Thoracic aorta (tissue), 2 donors: ENCODE measurements at regions not wholly inside any gene's neighbourhood (a gene's known extent, or its start where the extent isn't known, plus 50 kb on each side); places are given as distances from the start of the nearest gene placed in this dataset.

ENCODE experiments used
- ATAC-seq: fragments of 150-250 bp; one replicate; pipeline ENCODE4 v1.8.0; 2017; ENCODE audit warnings: low read depth; ENCODE audit not compliant: insufficient number of reproducible peaks, low FRiP score
- DNase-seq: peaks from one replicate; pipeline ENCODE4 v3.0.0-alpha.2; 2020; ENCODE audit warnings: low spot score
- H3K27ac ChIP-seq, 2 donors: fragments of 200-600 bp; sonication (generic); 1 replicate in 1 of 2; 2 replicates in 1 of 2; pipeline ENCODE4 v1.5.1; 2016; ENCODE audit warnings: mild to moderate bottlenecking in 2 of 2, moderate library complexity in 2 of 2
- H3K27me3 ChIP-seq: fragments of 200-600 bp; sonication (generic); replicated peaks from 2 replicates; pipeline ENCODE4 v1.6.0; 2016; ENCODE audit warnings: mild to moderate bottlenecking; ENCODE audit not compliant: insufficient read depth
- H3K36me3 ChIP-seq: fragments of 200-600 bp; sonication (generic); one replicate; pipeline ENCODE4 v1.5.1; 2016
- H3K4me1 ChIP-seq, 2 donors: fragments of 200-600 bp; sonication (generic); 1 replicate in 1 of 2; 2 replicates in 1 of 2; pipeline versions ENCODE4 v1.5.1 to v1.6.0; 2016; ENCODE audit warnings: low read depth in 2 of 2, mild to moderate bottlenecking in 1 of 2; ENCODE audit not compliant: control insufficient read depth in 1 of 2
- H3K4me3 ChIP-seq: fragments of 200-600 bp; sonication (generic); 2 replicates; pipeline ENCODE4 v1.5.1; 2016; ENCODE audit warnings: mild to moderate bottlenecking
- H3K9me3 ChIP-seq: fragments of 200-600 bp; sonication (generic); 2 replicates; pipeline ENCODE4 v1.5.1; 2016
- TF ChIP-seq, protein P1 (sequence below): fragments of 200-600 bp; sonication (generic); IDR thresholded peaks from one replicate; pipeline ENCODE4 v1.5.1; 2019; ENCODE audit warnings: antibody characterized with exemption

DNA sequence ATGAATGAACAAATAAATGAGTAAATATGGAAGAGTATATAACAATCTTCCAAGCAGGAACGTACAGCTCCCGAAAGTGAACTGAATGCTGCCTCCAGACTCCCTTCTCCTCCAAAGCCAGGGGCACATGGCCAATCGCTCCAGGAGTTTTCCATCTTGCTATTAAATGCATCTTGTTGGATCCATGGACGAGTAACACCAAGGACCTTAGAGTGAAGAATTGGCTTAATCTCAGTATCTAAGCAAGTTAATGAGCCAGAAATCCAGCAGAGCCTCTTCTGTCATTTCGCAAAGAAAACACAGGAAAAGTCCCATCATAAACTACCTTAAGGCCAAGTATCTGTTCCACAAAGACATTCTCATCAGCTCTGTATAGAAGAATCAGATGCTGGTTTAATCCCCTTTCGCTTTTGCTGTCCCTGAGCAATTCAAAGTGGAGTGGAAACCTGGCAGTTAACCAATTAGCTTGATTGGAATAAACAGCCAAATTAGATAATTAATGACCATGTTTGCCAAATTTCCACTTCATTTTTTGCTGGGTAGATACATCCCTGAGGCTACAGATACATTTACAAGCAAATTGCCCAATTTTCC lies 116.0 kb downstream of the MIS18A start:
- Histone ChIP-seq H3K9me3 (no peaks in the 10 kb centered on the region), H3K4me3 (no peak overlapping the region), H3K4me1 (no peaks in the 10 kb centered on the region), H3K27me3 (no peaks in the 10 kb centered on the region), H3K36me3 (no peaks in the 10 kb centered on the region), H3K27ac (no peak overlapping the region)
- no peak for ATAC-seq
- no peak for DNase-seq
- TF ChIP-seq, protein P1, sequence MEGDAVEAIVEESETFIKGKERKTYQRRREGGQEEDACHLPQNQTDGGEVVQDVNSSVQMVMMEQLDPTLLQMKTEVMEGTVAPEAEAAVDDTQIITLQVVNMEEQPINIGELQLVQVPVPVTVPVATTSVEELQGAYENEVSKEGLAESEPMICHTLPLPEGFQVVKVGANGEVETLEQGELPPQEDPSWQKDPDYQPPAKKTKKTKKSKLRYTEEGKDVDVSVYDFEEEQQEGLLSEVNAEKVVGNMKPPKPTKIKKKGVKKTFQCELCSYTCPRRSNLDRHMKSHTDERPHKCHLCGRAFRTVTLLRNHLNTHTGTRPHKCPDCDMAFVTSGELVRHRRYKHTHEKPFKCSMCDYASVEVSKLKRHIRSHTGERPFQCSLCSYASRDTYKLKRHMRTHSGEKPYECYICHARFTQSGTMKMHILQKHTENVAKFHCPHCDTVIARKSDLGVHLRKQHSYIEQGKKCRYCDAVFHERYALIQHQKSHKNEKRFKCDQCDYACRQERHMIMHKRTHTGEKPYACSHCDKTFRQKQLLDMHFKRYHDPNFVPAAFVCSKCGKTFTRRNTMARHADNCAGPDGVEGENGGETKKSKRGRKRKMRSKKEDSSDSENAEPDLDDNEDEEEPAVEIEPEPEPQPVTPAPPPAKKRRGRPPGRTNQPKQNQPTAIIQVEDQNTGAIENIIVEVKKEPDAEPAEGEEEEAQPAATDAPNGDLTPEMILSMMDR: no peak

- no peak overlapping the region for H3K27ac ChIP-seq
- no peaks in the 10 kb centered on the region for H3K27me3 ChIP-seq
- H3K4me3 ChIP-seq: no peak overlapping the region
- ATAC-seq (no peak), DNase-seq (no peak)
- TF ChIP-seq, protein P1: no peak
- H3K36me3 ChIP-seq: no peaks in the 10 kb centered on the region
- H3K9me3 ChIP-seq: no peaks in the 10 kb centered on the region
- H3K4me1 ChIP-seq: no peaks in the 10 kb centered on the region
Observed at GRCh38 chr21:32155226-32155625, 123.6 kb downstream of the MIS18A start.

DNA sequence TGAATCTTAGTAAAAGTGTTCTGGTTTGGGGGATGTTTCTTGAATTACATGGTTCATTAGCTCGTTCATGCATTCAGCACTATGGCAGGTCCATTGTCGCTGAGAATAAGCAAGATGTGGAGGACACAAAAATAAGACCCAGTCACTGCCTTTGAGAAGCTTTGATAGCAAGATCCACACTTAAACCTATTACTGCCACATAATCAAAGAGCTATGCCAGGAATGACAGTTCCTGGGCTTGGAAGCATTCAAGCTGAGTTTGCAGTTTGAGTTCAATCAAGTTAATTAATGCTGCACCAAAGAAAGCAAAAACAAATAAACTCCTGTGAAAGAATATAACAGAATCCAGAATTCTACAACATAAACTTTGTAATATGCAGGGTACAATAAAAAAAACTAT lies 131.8 kb downstream of the MIS18A start:
- no peaks in the 10 kb centered on the region for H3K36me3 ChIP-seq
- DNase-seq: no peak
- no peaks in the 10 kb centered on the region for H3K9me3 ChIP-seq
- TF ChIP-seq, protein P1: no peak
- ATAC-seq: no peak
- H3K27me3 ChIP-seq: no peaks in the 10 kb centered on the region
- no peak overlapping the region for H3K4me3 ChIP-seq
- no peak overlapping the region for H3K27ac ChIP-seq
- peaks cover 0 to 18% of the 10 kb centered on the region in 2 donors for H3K4me1 ChIP-seq

DNA sequence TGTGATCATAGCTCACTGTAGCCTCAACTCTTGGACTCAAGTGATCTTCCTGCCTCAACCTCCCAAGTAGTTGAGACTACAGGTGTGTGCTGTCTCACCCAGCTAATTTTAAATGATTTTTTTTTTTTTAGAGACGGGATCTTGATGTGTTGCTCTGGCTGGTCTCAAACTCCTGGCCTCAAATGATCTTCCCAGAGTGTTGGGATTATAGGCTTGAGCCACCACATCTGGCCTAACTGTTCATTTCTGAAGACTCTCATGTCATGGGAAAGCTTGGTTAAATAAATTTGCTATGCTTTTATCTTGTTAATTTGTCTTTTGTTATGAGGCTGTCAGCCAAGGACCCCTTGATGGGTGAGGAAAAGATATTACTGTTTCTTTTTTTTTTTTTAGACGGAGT lies 134.0 kb downstream of the MIS18A start:
- H3K27ac ChIP-seq: no peak overlapping the region
- TF ChIP-seq, protein P1: no peak
- DNase-seq: no peak
- no peaks in the 10 kb centered on the region for H3K9me3 ChIP-seq
- H3K4me3 ChIP-seq: no peak overlapping the region
- no peaks in the 10 kb centered on the region for H3K27me3 ChIP-seq
- H3K36me3 ChIP-seq: no peaks in the 10 kb centered on the region
- no peak for ATAC-seq
- H3K4me1 ChIP-seq: peaks cover 0 to 18% of the 10 kb centered on the region in 2 donors

DNA sequence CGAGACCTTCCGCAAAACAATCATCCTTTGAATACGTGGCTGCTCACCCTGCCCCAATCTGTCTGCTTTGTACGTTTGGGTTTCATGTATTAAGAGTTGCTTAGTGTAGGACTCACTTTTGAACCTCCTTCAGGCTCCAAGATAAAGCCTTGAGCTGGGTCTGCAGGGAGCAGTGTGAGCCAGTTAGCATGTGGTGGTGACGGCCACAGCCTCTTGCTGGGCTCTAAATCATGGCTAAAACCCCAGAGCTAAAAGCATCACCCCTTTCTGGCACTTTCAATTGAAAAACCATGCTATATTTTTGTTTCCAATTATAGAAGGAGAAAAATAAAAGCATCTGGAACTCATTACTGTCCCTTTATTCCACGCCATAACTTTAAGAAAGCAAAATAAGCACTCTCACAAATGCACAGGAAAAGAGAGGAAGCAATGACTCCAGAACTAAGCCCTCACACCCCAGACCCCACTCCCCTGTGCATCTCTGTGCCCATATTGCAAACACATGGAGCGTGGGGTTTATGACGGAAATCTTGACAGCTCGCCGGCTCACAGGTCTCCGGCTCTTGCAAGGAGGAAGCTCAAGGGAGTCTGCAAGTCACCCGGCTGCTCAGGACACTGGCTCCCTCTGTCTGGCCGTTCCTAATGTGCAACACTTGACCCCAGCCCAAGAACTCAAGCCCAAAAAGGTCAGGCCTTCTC lies 135.5 kb downstream of the MIS18A start:
- H3K27me3 ChIP-seq: no peaks in the 10 kb centered on the region
- TF ChIP-seq, protein P1: no peak
- H3K4me1 ChIP-seq: peaks cover 0 to 18% of the 10 kb centered on the region in 2 donors
- peak overlapping the region in 1 of 2 donors; percentile 62 for H3K27ac ChIP-seq
- no peaks in the 10 kb centered on the region for H3K9me3 ChIP-seq
- ATAC-seq: no peak
- no peak for DNase-seq
- no peaks in the 10 kb centered on the region for H3K36me3 ChIP-seq
- no peak overlapping the region for H3K4me3 ChIP-seq
